HG03460 (cell line): ENCODE measurements at regions not wholly inside any gene's neighbourhood (a gene's known extent, or its start where the extent isn't known, plus 50 kb on each side); places are given as distances from the start of the nearest gene placed in this dataset.
A peak's percentile ranks its signal among the peaks of the same experiment; 100 is the strongest.

Experiments
- ATAC-seq: cut with Tn5 transposase; IDR thresholded peaks from one replicate; pipeline ENCODE4 v1.9.1; 2021; ENCODE audit not compliant: unreplicated experiment

DNA sequence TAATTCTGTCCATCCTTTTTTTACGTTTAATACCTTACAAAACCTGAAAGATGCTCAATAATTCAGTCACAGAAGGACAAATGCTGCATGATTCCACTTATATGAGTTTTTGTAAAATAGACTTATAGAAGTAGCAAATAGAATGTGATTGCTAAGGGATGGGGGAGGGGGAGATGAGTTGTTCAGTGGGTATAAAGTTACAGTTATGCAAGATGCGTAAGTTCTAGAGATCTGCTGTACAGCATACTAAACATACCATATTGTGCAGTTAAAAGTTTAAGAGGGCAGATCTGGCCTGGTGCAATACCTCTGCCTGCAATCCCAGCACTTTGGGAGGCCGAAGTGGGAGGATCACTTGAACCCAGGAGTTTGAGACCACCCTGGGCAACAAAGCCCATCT, 78.8 kb downstream of the TET3 start:
- no peak for ATAC-seq

GRCh38 chr2:74065456-74065855, 80.7 kb downstream of the TET3 start:
- no peak for ATAC-seq

DNA sequence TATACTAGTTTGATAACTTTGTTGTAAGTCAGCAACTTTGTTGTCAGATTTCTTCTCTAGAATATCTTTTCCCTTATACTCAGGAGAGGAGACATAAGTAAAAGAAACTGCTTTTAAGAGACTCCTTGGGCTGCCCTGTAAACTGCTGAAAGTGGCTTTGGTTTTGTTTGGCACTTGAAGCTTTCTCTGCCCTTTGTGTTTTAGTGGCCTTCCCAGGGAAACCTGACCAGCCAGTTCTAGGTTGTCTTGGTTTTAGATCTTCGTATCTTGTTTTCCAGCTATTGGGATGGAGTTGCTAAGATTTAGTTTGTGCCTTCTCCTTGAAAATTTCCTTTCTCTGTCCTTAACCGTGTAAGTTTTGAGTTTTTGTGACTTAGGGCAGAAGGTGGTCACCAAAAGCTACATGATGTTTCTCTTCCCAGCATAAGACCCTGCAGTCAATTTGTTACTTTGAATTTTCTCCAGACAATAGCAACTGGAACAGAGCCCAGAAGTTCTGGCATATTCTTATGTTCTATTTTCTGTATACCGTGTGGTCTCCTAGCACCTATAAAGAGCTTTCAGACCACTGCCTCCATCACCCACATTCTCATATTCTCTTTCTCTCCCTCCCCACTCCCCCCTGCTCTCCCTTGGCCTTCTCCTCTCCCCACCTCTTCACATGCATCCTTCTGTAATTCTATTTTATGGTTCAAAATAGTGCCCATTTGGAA, 81.1 kb downstream of the BOLA3 start:
- ATAC-seq: no peak

DNA sequence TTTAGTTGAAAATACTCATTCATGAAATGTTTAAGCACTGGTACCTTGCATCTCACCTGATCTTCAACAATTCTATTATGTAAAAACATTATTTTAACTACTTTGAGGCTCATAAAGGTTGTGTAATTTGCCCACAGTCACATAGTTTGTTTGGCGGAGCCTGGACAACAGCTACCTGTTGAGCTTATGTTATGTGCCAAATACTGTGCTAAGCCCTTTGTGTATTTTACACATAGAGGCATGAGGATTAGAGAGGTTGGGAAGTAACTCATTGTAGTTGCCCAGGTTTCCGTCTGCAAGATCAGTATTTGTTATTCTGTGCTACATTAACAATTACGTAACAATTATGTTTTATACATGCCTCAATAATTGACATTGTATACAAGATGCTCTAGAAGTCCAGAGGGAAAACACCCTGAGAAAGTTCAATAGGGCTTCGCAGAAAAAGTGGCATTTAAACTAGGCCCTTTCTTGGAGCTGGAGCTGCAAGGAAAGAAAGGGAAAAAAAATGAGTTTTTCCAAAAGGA, 80.4 kb downstream of the BOLA3 start:
- ATAC-seq: no peak

- no peak for ATAC-seq
These were observed 76.7 kb downstream of the BOLA3 start for GRCh38 chr2:74070991-74071390.

DNA sequence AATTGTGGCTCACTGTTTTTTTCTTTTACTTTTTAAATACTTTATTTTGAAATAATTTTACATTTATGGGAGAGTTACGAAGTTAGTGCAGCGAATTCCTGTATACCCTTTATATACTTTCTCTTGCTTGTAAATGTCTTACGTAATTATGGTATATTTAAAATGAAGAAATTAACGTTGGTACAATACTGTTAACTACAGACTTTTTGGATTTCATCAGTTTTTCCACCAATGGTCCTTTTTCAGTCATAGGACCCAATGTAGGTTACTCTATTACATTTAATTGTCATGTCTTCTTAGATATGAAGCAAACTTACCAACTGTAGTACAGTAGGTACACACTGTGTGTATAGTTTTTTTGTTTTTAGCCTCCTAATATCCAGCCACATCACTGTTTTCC, 76.3 kb downstream of the BOLA3 start:
- no peak for ATAC-seq

- no peak for ATAC-seq
These were observed 75.1 kb downstream of the BOLA3 start for GRCh38 chr2:74072565-74072964.

- ATAC-seq: no peak
These were observed 73.2 kb downstream of the BOLA3 start for GRCh38 chr2:74074487-74074886.

DNA sequence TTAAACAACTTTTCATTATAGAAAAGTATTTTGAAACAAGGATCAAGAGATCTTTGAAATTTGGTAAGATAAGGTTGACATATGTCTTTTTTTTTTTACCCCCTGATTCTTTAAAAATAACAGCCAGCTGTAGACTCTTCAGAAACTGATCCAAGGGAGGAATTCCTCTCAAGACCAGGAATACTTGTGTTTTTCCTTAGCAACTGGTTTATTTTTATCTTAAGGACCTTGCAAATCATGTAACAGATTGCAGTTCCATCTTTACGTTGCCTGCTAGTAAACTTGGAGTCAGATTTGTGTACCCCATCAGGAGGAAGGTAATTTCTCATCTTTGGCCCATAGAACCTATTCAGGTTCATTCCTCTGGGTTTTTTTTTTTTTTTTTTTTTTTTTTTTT, 71.6 kb downstream of the BOLA3 start:
- no peak for ATAC-seq

DNA sequence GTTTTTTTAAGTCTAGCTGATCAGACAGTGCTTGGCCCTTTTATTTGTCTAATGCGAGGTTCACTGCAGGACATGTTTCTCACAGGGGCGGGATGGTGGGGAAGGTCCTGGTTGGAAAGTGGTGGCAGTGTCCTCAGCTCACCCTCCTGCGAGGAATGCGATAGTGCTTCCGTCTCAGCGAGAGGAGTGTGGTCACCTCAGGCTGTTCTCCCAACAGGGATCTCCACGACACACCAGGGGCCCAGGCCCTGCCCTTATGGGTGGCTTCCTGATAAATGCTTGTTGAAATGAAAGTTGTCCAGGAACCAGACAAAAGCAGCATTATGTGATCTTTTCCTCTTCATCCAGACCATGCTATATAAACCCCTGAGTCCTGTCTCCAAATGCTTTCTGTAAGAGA, 70.1 kb downstream of the BOLA3 start:
- no peak for ATAC-seq

- ATAC-seq: no peak
These were observed 69.2 kb downstream of the BOLA3 start for GRCh38 chr2:74078466-74078865.

DNA sequence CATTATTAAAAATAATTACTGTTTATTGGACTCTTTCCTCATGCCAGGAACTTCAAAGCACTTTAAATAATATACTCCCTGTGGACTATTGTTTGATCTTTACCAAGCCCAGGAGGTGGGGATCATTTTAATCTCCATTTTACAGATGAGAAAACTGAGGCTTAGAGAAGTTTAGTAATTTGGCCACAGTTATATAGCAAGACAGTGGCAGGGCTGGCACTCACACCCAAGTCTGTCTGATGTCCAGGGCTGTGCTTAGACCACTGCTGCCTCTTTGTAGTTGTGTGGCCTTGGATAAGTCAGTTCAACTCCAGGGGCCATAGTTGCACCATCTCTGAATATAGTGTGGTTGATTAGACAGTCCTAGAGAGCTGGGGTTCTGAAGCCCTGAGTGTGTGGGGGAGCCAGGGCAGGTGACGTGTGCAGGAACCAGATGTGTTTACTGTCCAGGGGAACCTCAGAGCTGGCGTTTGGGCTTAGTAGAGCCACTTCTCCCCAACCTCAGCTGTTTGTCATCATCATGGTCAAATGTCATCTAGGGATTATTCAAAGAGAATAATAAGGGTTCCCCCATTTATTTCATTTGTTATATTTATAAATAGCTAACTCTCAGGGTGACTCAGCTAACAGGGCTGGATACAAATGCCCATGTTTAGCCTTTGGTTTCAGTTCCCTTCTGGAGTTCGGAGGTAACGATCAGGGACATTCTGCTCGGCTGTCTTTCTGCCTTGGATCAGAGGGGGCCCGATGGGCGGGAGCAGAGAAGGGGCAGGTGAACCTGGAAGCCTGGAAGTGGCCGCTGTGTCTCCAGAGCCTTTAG, 68.0 kb downstream of the BOLA3 start:
- ATAC-seq: peak; percentile 64

GRCh38 chr2:74080346-74080745, 67.4 kb downstream of the BOLA3 start:
- ATAC-seq: peak; percentile 30

GRCh38 chr2:74081030-74081762, 66.5 kb downstream of the BOLA3 start:
- no peak for ATAC-seq

GRCh38 chr2:74081763-74082110, 66.0 kb downstream of the BOLA3 start:
- no peak for ATAC-seq

- ATAC-seq: no peak
These were observed 64.0 kb downstream of the BOLA3 start for GRCh38 chr2:74083750-74084149.
